Right ventricle myocardium inferior (tissue), 1 donor: ENCODE measurements at regions not wholly inside any gene's neighbourhood (a gene's known extent, or its start where the extent isn't known, plus 50 kb on each side); places are given as distances from the start of the nearest gene placed in this dataset.
A peak's percentile ranks its signal among the peaks of the same experiment; 100 is the strongest.

ENCODE experiments used
- ATAC-seq: fragments of 200-7000 bp; cut with Tn5 transposase; one replicate; pipeline ENCODE4 v1.9.1; 2020; ENCODE audit warnings: mild to moderate bottlenecking, moderate library complexity
- DNase-seq: peaks from one replicate; pipeline ENCODE4 v3.0.0; 2021; ENCODE audit errors: missing footprints
- intact Hi-C: fragments of 100-400 bp; cut with DNase I; formaldehyde crosslinking; loops from one replicate; pipeline ENCODE4 v1.11.0; 2022
- donor health status: DM: no; HTN: yes; CAD: no; lungs with severe emphysema.

DNA sequence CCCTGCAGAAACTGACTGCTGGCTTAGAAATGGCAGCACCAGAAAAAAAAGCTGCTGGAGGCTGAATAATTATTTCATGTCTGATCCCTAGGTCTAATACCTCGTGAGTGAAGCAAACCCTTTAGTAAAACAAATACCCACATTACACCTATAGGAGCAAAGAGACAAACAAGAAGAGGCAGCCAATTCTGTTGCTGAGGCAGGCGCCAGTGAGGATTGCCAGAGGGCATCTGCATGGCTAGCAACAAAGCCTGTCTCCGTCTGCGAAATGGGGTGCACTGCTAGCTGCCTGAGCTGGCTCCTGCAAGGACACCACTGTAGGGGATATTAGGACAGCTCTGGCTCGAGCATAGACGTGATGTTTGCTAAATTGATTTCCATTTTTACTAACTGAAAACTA lies 509.7 kb downstream of the TDRD15 start:
- no peak for DNase-seq
- no peak for ATAC-seq
- intact Hi-C loops: no loop called here

DNA sequence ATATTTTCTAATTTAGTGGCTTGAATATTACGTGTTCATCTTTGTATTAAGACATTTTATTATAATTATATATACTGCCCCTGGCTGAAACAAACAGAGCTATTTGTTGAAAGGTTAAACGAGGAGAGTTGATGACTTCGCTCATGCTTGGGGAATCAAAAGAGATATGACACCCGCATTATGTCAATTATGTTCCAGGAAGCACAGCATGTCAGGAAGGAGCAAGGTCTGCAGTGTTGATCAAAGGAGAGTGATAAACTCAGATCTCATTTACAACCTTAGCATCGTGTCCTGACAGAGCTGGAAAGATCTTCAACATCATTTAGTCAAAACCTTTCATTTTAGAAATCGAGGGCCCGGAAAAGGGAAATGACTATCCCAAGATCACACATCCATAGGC lies 510.1 kb downstream of the TDRD15 start:
- ATAC-seq (no peak), DNase-seq (no peak)
- intact Hi-C loops: no loop called here

DNA sequence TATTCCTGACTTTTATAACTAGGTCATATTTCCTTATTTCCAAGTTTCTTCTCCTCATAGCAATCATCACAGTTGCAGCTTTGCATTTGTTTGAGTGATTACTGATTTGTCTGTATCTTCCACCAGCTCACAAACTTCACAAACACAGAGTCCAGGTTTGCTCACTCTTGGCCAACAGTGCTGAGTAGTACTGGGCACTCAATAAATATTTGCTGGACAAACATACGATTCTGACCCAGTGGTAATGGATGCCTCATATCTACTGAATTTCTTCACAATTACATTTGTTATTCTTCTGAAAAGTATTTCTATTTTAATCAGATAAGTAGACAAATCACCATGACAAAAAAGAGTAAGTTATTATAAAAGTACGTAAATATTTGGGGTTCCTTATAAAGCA lies 516.3 kb downstream of the TDRD15 start:
- DNase-seq (no peak), ATAC-seq (no peak)
- intact Hi-C loops: no loop called here

DNA sequence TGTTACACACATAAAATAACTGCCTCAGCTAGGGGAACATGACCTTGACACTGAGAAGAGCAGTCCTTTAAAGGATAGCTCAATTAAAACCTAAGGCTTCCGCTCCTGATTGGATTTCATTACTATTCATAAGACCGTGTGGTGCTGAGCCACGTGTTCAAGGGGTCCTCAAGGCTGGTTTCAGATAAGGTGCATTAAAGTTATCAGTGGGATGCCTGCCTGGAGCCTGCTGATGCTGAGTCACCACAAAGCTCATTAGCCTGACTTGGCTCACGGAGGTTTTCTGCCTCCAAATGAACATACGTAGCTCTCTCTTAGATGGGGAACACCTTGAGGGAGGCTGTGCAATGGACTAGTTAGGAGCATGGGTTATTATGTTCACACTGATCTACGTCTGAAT lies 518.9 kb downstream of the TDRD15 start:
- intact Hi-C loops: no loop called here
- ATAC-seq (no peak), DNase-seq (no peak)

DNA sequence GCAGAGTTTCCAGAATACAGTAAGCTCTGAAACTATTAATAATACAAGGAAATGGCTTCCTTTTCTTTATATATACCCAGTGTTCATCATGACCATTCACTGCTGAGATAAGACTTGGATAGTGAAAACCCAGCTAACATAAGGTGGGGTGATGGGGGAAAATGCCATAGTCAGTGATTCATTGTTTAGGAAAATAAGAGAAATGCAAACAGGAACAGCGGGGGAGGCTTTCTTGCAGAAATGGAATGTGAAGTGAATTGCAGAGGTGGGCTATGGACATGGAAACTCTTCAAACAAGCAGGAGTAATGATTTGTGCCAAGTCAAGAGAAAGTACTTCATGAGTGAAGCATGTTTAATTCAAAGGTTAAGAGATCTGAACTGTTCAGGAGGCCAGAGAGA lies 519.4 kb downstream of the TDRD15 start:
- intact Hi-C loops: no loop called here
- no peak for ATAC-seq
- no peak for DNase-seq

DNA sequence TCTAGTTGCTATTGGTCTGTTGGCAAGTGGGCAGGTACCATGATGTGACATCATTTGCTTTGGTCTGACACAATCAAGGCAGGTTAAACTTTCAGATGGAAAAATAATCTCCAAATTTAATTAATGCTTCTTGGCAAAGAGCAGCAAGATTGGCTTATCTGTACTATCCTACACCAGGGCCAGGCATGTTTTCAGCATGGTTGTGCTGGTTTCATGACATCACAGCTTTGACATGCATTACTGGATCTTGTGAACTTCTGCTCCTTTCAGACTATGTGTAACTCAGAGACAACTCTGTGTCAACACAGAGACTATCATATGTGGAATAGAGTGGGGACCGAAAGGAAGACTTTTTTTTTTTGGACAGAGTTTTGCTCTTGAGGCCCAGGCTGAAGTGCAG lies 520.5 kb downstream of the TDRD15 start:
- no peak for ATAC-seq
- intact Hi-C loops: no loop called here
- DNase-seq: no peak

DNA sequence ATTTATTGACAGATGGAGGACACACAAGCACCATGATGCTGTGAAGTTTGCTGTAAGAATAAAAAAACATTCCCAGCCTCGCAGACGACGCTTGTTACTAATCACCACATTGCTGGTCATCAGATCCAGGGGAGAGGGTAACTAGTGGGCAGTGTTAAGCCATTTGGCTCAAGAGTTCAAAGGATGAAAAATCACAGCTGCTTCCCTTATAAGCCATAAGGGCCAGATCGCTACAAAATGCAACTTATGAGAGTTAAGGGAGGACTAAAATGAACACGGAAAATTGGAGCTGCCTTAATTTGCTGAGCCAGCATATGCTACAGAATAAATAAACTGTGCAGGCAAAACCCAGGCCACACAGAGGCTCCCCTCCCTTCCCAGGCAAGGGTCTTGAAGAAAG lies 522.6 kb downstream of the TDRD15 start:
- DNase-seq (no peak), ATAC-seq (no peak)
- intact Hi-C loops: no loop called here

DNA sequence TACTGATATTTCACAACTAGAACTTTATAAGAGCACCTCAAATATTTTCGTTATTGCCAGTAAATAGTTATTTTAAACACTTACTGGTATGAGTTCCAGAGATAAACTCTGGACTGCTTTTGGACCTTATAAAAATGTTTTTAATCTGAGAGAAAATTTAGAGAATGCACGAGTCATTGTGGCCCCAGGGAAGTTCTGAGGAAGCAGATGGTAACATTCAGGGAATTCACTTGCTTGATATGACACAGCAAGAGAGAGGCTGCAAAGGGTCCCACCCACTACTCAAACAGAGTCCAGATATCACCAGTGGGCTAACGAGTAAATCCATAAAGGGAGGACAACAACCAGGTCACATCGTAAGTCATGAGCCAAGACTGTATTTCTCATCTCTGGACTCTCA lies 526.8 kb downstream of the TDRD15 start:
- DNase-seq (no peak), ATAC-seq (no peak)
- intact Hi-C loops: no loop called here

DNA sequence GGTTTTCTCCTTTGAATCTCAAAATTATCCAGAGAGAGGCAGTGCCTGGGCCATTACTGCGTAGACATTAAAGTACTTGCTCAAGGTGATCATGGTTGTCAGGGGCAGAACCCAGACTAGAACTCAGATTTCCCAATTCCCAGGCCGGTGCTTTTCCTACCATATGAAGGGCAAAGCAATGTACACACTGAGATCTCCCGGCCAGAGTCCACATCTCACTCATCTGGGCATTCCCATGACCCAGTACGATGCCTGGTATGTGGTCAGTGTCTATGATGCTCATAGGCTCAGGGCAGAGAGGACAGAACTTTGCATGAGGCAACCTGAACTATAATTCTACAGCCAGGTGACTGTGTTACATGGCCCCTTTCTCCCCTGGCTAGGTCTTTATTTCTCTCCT lies 531.4 kb downstream of the TDRD15 start:
- DNase-seq (no peak), ATAC-seq (no peak)
- intact Hi-C loops: no loop called here

DNA sequence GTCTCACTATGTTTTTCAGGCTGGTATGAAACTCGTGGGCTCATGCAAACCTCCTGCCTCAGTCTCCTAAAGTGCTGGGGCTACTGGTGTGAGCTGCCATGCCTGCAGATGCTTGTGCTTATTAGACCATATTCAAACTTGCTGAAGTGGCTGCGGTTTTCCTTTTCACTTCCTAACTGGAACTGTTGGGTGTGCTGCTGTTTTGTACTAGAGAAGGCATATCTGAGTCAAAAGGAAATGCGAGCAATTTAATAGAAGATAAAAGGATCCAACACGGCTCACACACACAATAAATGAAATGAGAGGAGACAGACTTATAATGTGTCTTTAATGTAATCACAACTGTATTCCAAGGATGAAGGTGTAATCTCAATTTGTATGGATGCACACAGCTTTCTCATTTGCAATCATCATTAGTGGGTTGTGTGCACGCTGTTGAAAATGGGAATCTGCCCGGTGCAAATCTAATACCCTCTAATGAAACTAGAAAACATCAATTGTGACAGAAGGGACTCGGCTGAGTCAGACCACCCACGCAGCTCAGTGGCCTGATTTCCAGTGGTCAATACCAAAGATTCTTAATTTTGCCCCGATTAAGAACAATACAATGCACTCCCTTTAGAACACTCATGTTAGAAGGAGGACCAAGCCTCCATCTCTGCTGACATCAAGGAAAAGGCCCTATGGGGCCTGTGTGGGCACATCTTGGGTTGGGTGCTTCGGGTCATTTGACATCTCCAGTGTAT lies 532.7 kb downstream of the TDRD15 start:
- ATAC-seq (no peak), DNase-seq (no peak)
- intact Hi-C loops: no loop called here

DNA sequence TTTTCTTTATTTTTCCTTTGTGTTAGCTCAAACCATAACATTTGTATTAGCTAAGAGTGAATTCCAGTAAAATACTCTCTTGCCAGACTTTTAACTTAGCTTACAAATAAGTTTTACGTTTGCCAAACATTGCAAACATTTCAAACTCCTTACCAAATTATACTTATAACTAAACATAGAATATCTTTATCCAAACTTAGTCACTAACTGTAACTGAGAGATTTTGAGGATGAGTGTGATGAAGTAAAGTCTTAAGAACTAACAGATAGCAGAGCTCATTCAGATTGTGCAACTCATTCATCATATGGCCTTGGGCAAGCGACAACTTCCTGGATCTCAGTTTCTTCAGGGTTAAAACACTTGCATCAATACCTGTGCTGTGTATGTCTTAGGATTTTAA lies 533.7 kb downstream of the TDRD15 start:
- intact Hi-C loops: no loop called here
- no peak for DNase-seq
- no peak for ATAC-seq

DNA sequence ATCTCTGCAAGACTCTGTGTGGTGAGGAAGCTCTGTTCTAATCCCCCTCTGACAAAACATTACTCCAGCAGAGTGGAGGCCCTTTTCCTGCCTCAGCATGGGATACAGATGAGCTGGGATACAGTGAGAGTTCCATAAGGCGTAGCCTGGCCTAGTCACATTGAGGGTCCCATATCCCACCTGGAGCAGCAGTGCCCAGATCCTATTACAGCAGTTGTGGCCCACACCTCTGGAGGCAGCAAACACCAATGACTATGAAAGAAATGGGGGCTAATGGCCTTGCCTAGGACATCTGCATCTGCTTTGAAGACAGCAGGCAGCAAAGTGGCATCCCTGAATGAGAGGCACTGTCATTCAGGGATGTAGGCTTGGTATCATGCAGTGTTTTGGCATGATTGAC lies 534.5 kb downstream of the TDRD15 start:
- DNase-seq (no peak), ATAC-seq (no peak)
- intact Hi-C loops: no loop called here

DNA sequence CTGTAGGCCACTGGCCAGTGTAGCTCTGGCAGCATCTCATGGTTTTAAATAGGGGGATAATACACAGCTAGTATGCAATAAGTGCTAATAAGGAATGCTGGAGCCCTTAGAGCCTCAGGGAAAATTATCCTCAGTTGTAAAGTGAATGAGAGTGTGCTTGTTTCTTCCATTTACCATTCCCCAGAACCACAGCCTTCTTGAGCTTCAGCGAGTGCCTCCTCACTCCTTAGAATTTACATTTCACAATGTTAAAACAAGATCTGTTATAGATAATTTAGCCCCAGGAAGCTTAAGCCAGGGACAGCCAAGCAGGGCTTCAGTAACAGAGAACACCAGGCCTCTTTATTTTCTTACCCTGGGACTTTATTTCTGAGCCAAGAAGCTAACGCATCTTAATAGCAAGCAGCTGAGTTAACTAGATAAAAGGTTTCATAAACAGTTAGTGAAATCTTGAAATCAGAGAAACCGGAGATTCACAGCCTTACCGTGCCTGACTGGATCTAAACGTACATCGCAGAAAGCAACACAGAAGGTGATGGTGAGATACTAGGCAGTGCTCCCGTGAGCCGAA lies 535.2 kb downstream of the TDRD15 start:
- ATAC-seq (no peak), DNase-seq (no peak)
- intact Hi-C loops: no loop called here

DNA sequence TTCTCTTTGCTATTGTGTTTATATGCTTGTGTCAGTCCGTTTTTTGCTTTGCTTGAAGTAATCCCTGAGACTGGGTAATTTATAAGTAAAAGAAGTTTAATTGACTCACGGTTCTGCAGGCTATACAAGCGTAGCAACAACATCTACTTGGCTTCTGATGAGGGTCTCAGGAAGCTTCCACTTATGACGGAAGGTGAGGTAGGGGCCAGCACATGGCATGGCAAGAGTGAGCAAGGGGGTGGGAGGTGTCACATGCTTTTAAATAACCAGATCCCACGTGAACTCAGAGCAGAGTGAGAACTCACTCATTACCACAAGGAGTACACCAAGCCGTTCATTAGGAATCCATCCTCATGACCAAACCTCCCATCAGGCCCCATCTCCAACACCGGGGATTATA lies 540.3 kb downstream of the TDRD15 start:
- intact Hi-C loops: no loop called here
- ATAC-seq (no peak), DNase-seq (no peak)

DNA sequence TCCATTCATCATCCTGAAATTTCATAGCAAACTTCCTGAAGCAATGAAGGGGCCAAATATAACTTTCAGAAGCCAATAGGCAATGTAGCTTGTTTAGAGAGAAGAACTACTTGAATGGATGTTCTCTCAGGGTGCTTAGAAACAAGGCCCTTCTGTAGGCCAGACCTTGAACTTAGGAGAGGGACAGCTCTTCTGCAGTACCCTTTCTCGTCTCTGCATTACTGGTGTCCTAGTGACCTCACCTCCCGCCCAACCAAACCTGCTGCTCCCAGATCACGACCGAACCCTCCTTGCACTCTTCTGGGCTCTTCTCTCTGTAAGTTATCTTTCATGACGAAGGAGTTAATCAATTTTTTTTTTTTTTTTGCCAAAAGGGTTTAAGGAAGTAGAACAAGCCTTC lies 543.9 kb downstream of the TDRD15 start:
- no peak for ATAC-seq
- intact Hi-C loops: no loop called here
- no peak for DNase-seq

DNA sequence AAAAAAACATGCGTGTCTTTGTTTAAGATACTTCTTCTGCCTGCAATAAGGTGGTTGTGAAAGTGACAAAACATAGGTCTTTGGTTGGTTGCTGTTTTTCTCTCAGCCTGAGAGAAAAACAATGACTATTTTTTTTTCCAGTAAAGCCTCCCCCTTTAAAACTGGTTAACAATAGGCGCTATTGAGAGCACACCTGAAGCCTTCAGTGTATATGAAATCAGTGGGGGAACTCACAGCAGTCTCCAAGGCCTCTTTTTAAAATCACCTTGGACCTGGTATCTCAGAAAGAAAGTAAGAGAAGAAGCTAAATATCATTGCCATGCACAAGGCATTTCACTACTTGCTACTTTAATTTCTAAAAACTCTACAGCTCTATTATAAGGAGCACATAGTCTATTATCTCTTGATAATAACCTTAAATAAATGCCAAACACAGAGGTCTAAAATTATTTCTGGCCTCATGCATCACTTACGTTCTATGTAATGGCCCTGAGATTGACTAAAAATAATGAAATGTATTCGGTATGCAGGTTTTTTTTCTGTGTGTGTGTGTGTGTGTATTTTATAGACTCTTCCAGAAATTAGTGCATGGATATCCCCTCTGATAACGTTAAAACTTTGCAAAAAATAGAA lies 544.4 kb downstream of the TDRD15 start:
- peak; percentile 39 for ATAC-seq
- no peak for DNase-seq
- intact Hi-C loops: no loop called here

DNA sequence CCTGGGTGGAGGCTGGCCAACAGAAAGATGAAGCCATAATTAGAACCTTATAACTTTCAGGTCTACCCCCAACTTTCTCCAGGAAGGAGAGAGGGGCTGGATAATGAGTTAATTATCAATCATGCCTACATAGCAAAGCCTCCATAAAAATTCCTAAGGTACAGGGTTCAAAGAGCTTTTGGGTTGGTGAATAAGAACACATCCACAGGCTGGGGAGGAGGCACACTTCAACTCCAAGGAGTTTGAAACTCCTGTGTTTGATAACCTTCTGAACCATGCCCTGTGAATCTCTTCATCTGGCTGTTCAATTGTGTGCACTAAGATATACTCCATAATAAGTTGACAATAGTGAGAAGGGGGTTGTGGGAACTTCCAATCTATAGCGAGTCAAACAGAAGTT lies 552.3 kb downstream of the TDRD15 start:
- no peak for ATAC-seq
- intact Hi-C loops: no loop called here
- no peak for DNase-seq

DNA sequence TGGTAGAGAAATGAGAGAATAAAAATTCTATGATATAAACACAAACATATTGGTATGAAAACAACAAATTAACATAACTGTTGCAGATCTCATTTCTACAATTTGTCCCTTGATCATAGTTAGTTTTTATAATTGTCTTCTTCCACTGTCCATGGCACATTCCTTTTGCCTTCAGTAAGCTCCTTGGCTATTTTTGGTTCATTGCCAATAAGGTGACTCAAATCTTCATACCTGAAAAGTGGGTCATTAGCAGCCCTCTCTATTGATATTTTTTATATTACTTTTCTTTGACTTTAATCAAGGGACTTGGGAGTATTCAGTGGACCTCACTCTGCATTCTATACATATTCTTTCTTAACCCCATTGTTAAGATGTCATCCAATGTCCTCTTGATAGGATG lies 552.9 kb downstream of the TDRD15 start:
- intact Hi-C loops: no loop called here
- ATAC-seq: no peak
- DNase-seq: no peak

DNA sequence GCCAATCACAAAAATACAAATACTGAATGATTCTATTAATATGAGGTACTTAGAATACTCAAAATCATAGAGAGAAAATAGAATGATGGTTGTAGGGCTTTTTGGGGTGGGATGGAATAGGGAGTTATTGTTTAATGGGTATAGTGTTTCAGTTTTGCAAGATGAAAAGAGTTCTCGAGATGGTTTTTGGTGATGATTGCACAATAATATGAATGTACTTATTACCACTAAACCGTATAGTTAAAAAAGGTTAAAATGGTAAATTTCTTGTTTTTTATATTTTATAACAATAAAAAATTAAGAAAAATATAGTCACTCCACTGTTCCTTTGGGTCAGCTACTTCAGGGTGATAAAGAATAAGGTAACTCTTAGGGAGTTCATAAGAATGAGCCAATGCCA lies 560.1 kb downstream of the TDRD15 start:
- ATAC-seq: no peak

DNA sequence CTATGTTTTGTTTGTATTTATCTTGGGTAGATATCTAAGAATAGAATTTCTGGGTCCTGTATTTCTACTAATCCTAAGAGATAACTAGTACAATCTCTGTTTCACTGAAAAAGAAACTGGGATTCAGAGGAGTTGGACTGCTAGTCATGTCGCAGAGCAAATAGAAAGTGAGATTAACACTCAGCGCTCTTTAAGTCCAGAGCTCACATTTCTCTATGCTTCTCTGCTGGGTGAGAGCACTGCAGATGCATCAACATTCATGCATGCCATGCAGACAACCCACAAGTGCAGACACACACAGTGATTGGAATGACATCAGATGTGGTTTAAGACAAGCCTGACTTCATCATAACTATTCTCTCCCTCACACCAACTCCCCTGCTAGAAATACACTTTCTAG lies 563.8 kb downstream of the TDRD15 start:
- ATAC-seq: no peak
- no peak for DNase-seq
- intact Hi-C loops: no loop called here

More for the DNA sequence above, 560.1 kb downstream of the TDRD15 start:
- DNase-seq: no peak
- intact Hi-C loops: no loop called here

DNA sequence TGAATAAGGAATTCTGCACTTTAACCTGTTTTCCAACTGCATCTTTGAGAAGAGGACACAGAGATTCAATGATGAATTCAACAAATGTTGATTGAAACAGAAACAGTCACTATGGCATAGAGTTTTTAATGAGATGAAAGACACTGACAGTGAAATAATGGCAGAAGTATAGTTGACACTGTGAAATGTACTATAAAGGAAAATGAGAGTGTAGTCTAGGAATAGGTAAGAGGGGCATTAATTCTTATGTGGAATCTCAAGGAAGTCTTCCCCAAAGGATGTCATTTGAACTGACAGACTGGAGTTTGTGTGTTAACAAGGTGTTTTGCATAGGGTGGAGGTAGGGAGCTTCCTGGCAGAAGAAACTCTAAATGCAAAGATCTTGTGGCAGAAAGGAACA lies 566.2 kb downstream of the TDRD15 start:
- ATAC-seq: no peak
- intact Hi-C loops: no loop called here
- DNase-seq: no peak
